ENCODE measurements at regions not wholly inside any gene's neighbourhood (a gene's known extent, or its start where the extent isn't known, plus 50 kb on each side); places are given as distances from the start of the nearest gene placed in this dataset.

GRCh38 chr3:55156851-55157650 is 229.2 kb upstream of the LRTM1 start:
- in situ Hi-C loops (cut with MboI) (no loop called here), intact Hi-C loops (cut with micrococcal nuclease; ENCODE audit: unreplicated experiment) (no loop called here)
- no peak for ATAC-seq
- no peak overlapping the region for H3K4me3 ChIP-seq
- POLR2A ChIA-PET = no interaction called here
- DNase-seq (ENCODE audit: low read depth, low spot score) = no peak
- 54% methylated on average over 9 of the region's 9 CpGs for WGBS (ENCODE audit: insufficient coverage, insufficient replicate concordance, low lambda C conversion rate, missing lambda C conversion rate)
- CTCF ChIA-PET = no interaction called here
- H3K27me3 ChIP-seq (replicated peaks in 1 of 2; ENCODE audit: control insufficient read depth in 2 of 2, insufficient read depth in 2 of 2, low read length in 1 of 2) = peaks cover 0 to 3% of the 10 kb centered on the region in 2 experiments; a peak in 1 of 4 replicates
- no peak overlapping the region for H3K4me2 ChIP-seq (ENCODE audit: control insufficient read depth, insufficient read depth)
- SMC1A ChIA-PET (ENCODE audit: uncharacterized antibody, unreplicated experiment) = no interaction called here
- H3K79me2 ChIP-seq (ENCODE audit: control insufficient read depth, insufficient read depth, low read length) = no peaks in the 10 kb centered on the region
- no TSS peak for BruUV-seq (replicated peaks)
- RAD21 ChIA-PET (ENCODE audit: unreplicated experiment) = no interaction called here
- H3K27ac ChIP-seq (ENCODE audit: control insufficient read depth, insufficient read depth) = no peak overlapping the region
- H2AFZ ChIP-seq (ENCODE audit: control insufficient read depth, low read depth, low read length) = no peak overlapping the region
- no peak overlapping the region for H3K9ac ChIP-seq (ENCODE audit: control insufficient read depth, insufficient read depth, low read length)
- H3K9me3 ChIP-seq (replicated peaks; ENCODE audit: control insufficient read depth, insufficient read depth, low read length) = no peaks in the 10 kb centered on the region
- no peaks in the 10 kb centered on the region for H3K4me1 ChIP-seq (ENCODE audit: control insufficient read depth, insufficient read depth, low read length)
- no peak for FAIRE-seq
- no peaks in the 10 kb centered on the region for H3K36me3 ChIP-seq (ENCODE audit: control insufficient read depth in 2 of 2, insufficient read depth in 2 of 2, low read length in 1 of 2)
- no peaks in the 10 kb centered on the region for H4K20me1 ChIP-seq (ENCODE audit: control insufficient read depth, insufficient read depth)
- TF ChIP-seq RBBP5 (conservative IDR thresholded peaks at IDR 0.05) = no peak
- TF ChIP-seq SREBF2 (IDR thresholded peaks at IDR 0.05; ENCODE audit: low read length) = no peak
- TF ChIP-seq NFXL1 (IDR thresholded peaks at IDR 0.05; ENCODE audit: borderline replicate concordance) = no peak
- no peak for TF ChIP-seq MYC (IDR thresholded peaks at IDR 0.05; ENCODE audit: insufficient read depth, insufficient read length, insufficient replicate concordance, low read length, severe bottlenecking)
- TF ChIP-seq ZBTB40 (IDR thresholded peaks at IDR 0.05; ENCODE audit: borderline replicate concordance) = no peak
- no peak for TF ChIP-seq RAD21 (IDR thresholded peaks at IDR 0.05; ENCODE audit: insufficient read depth, low read depth, low read length)
- TF ChIP-seq POU2F2 (IDR thresholded peaks at IDR 0.05; ENCODE audit: borderline replicate concordance, low read depth, low read length) = no peak
- TF ChIP-seq IRF5 (IDR thresholded peaks at IDR 0.05; ENCODE audit: borderline replicate concordance) = no peak
- no peak for TF ChIP-seq ATF7 (IDR thresholded peaks at IDR 0.05; ENCODE audit: low read depth)
- no peak for TF ChIP-seq DPF2 (IDR thresholded peaks at IDR 0.05)
- TF ChIP-seq SPI1 (IDR thresholded peaks at IDR 0.05; ENCODE audit: borderline replicate concordance, insufficient read depth, low read depth, low read length) = no peak
- TF ChIP-seq CUX1 (IDR thresholded peaks at IDR 0.05; ENCODE audit: insufficient replicate concordance, low read depth, low read length) = no peak
- no peak for TF ChIP-seq ZNF24 (IDR thresholded peaks at IDR 0.05)

Data from GM12878 (cell line).